ENCODE measurements at regions not wholly inside any gene's neighbourhood (a gene's known extent, or its start where the extent isn't known, plus 50 kb on each side); places are given as distances from the start of the nearest gene placed in this dataset.

DNA sequence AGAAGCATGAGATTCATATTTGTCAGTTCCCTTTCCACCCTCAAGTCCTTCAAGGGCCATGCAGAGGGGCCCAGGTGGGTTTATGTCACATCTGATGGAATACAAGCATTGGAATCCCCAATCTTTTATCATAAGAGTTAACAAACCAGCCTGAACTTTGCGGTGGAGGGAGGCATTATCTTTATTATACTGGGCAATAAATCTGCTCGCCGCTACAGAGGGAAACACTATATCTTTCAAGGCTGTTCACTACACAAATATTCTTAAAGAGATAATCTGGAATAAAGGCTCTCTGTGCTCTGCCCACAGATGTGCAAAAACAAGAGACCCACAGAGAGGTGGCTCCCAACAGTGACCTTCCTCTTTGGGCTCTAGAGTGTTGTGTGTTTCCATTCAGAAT, 153.6 kb upstream of the PLEKHA5 start:
- DNase-seq = no peak

DNA sequence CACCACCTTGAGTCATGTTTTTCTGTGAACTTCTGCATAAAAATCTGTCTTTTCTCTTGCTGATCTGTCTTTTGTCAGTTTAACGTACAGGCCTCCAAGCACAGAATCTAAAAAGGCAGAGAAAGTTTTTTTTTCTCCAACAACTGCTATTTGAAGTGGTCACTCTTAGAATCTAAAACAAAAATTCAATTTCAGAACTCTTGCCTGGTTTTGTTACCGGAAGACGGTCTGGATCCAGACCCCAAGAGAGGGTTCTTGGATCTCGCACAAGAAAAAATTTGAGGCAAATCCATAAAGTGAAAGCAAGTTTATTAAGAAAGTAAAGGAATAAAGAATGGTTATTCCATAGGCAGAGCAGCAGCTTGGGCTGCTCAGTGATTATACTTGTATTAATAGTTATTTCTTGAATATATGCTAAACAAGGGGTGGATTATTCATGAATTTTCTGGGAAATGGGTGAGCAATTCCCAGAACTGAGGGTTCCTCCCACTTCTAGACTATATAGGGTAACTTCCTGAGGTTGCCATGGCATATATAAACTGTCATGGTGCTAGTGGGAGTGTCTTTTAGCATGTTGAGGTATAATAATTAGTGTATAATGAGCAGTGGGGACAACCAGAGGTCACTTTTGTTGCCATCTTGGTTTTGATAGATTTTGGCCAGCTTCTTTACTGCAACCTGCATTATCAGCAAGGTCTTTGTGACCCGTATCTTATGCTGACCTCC, 150.0 kb upstream of the PLEKHA5 start:
- DNase-seq = no peak

DNA sequence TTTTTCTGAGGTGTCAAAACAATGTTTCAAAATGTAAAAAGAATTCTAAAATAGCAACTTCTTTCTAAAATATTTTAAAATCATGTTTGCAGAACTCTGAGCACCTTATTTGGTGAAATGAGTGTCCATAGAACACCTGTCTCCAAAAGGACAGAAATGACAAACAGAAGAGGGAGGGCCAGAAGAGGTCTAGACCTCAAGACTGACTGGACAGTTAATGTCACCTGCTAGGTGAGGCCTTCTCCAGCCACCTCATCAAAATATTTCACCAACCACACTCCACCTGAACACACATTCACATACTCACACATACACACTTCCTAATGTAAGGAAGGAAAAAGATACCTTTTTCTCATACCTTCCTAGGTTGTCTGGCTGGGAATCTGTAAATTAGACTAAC, 147.8 kb upstream of the PLEKHA5 start:
- no peak for DNase-seq

DNA sequence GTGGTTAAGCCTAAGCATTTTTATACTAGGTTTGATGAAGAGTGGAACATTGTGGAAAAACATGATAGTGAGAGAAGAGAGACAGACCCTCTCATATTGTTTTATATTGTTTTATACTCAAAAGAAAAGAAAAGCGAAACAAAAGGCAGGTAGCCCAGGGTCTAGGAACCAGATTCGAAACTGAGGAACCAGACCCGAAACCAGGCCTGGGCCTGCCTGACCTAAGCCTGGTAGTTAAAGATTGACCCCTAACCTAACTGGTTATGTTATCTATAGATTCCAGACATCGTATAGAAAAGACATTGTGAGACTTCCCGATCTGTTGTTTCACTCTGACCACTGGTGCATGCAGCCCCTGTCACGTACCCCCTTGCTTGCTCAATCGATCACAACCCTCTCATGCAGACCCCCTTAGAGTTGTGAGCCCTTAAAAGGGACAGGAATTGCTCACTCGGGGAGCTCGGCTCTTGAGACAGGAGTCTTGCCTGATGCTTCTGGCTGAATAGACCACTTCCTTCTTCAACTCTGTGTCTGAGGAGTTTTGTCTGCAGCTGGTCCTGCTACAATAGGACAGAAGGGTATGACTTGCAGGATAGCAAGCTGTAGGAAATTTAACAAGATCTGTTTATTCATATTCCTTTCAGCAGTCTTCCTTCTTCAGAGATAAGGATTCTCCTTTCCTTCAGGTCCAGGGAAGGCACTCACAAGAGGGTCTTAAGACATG, 147.1 kb upstream of the PLEKHA5 start:
- no peak for DNase-seq

DNA sequence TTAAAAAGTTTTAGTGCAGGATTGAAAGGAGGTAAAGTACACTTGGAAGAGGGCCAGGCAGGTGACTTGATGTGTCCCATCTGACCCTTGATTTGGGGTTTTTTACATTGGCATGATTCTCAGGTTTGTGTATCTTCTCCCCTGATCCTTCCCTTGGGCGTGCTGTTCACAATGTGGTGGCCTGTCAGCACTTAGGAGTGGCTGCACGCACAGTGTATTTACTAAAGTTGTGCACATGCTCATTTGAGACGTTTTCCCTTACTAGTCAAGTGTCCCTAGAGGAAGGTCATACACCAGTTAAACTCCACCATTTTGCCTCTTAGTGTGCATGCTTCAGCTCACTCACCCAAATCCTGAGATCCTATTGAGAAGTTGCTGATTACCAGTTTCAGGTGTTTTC, 145.7 kb upstream of the PLEKHA5 start:
- no peak for DNase-seq

DNA sequence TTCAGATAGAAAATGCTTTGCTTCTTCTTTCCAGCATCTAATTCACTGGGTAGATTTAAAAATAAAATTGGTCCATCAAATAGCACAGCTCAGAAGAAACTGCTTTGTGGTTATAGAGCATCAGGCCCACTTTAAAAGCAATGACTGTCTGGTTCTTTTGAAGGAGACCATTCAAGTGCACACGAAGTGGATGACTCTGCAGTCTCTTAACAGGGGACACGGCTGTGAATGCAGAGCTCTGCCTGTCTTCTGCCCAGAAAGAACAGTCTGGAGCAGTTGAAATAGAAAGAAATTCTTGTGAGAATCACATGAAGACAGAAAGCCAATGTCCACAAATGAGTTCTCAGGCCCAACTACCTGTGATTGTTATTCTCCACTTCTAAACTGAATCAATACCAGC, 138.7 kb upstream of the PLEKHA5 start:
- no peak for DNase-seq

DNA sequence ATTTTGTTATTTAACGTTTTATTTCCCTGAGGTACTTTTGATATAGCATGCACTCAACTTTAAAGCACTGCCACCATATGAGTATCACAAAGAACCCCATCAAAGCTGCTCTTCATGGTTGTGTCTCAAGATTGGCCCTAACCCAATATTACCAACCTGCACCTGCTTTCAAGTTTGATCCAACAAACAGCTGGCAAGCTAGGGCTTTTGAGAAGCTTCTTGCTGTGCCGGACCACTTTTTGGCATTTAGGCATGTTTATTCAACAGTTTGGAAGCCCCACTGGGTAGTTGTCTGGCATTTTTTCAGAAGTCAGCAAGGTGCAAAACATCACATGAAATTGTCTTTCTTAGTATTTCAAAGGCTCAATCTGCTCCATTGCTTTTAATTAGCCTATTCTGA, 137.2 kb upstream of the PLEKHA5 start:
- DNase-seq = peak; percentile 91

DNA sequence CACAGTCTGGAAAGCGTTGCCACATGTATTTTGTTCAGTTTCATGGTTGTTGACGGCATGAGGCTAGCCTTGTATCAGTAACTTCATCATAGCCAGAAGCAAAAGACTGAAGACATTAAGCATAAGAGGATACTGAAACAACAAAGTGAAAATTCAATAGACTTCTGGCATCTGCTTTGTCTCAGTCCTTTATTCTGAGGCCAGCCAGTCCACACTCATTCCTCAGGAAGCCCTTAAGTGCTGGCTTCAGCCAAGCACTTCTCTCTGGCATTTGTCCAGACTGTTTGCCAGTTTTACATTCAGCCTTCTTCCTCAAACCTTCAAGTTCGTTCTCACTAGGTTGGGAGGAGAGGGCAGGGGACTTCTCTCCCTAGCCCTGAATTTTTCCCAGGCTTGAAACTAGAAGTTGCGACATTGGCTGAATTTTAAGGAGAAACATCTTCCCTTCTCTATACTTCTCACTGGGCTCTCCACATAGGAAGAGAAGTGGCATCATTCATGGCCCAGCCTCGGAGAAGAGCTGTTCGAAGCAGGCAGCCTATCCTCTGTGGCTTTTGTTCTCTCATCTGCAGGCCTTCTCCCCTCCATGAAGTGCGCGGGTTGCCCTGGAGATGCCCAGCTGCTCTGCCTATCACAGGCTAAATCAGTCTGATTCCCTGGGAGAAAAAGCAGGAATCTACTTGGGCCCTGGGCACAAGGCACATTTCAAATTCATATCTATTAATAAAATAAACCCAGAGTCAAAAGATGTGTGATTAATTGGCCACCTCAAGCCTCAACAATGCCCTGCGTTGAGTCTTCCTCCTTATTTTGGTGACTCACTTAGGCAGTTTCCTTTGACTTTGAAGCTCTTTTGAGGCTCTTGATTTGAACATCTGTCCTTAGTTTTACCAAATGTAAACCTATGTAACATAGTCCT, 130.9 kb upstream of the PLEKHA5 start:
- DNase-seq = no peak

DNA sequence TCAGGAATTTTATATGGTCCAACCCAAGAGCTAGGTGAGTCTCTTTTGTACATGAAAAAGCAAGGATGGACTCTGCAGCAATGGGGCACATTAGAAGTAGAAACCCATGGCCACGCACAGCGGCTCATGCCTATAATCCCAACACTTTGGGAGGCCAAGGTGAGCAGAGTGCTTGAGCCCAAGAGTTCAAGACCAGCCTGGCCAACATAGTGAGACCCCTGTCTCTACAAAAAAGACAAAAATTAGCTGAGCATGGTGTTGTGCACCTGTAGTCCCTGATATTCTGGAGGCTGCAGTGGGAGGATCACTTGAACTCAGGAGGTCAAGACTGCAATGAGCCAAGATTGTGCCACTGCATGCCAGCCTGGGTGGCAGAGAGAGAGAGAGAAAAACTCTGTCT, 128.7 kb upstream of the PLEKHA5 start:
- no peak for DNase-seq

DNA sequence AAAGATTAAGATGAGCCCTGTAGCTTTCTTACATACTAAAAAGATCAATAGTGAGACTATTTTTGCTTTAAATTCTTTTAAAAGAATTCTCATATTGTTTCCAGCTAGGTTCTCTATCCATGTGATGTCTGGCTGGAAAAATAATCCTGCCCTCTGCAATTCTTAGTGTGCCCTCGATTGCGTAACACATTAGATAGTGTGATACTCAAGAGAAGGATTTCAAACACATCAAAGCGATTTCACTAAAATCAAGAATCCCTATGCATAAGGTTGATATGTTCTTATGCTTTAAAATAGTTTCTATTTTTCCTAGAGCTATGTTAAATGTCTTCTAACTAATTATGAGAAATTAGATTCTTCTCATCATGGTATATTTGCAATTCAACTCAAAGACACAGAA, 127.3 kb upstream of the PLEKHA5 start:
- no peak for DNase-seq

DNA sequence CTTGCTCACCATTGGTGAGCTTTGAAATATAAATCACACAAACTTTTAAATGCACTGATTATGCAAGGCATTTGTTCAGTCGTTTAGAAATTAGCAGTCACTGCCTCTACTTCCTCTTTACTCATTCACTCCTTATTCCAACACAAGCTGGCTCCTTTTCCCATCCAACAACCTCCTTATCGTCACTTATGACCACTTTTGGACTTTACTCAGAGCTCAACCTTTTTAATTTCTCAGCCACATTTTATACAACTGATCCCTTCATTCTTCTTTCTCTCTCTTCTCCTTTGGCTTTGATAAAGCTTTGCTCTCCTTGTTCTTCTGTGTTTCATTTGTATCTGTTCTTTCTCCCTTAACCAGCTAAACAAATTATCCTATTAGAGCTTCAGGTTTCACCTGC, 126.4 kb upstream of the PLEKHA5 start:
- DNase-seq = no peak

DNA sequence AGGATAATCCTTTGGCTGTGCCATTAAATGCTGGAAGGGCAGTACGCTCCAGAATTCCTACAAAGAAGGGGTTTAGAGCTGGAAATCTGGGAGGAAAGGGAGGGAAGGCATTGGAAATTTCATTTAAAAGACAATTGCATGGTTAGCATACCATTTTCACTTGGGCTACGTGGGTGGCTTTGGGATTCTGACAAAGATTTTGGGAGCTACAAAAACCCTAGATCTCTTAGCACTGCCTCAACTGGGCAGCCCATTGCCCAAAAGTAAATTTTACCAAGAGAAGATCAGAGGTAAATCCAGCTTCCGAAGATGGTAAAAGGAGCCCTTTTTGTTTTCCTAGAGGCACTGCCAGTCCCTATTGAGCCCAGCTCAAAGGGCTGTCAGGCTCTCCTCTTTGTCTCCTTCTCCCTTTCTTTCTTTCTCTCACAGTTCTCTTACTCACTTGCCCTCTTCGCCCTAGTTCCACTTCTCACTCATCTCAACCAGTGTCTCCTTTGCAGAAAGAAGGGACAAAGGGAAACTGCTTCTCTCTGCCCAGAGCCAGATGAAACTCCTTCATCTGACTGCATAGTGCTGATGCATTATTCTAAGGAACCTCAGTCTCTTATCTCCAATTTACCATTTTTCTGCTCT, 125.4 kb upstream of the PLEKHA5 start:
- DNase-seq = no peak

DNA sequence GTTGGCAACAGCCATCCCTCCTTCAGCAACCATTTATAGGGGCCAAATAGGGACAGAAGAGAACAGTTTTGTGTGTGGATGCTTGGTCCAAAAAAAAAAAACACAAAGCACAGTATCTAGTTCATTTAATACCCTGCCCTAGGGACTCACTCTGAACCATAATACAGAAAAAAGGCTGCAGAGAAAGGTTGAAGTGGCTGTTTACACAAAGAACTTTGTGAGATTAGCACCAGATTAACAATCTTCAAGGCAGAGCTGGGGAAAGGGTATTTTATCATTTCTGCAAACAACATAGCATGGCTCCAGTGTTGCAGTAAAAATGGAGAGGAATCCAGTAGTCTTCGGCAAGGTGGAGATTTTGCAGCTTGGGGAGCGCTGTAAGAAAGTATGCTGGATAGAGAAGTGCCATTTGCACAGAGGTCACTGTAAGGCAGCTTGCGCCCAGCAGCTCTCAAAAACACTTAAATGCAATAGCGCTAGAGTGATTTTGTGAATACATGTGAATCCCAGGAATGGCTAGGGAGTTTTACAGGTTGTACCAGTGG, 124.2 kb upstream of the PLEKHA5 start:
- no peak for DNase-seq

DNA sequence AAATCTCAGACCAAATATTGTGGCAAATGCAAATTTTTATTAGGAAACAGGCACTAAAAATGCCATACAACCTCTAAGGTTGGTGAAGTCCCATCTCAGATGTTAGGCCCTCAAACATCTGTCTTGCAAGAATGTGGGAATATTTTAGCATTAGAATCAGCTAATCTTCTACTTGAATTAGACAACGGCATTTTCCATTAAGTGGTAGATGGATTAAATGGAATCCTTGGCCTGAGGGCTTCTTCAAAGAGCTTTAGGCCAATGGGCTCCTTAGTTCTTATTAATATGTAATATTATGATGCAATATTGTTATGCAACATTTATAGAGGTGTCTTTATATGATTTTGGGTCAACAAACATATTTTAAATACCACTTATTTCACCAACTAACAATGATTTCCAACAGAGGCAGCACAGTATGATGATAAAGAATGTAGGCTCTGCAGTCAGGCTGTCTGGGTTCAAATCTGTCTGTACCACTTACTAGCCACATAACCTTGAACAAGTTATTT, 122.9 kb upstream of the PLEKHA5 start:
- DNase-seq = no peak

DNA sequence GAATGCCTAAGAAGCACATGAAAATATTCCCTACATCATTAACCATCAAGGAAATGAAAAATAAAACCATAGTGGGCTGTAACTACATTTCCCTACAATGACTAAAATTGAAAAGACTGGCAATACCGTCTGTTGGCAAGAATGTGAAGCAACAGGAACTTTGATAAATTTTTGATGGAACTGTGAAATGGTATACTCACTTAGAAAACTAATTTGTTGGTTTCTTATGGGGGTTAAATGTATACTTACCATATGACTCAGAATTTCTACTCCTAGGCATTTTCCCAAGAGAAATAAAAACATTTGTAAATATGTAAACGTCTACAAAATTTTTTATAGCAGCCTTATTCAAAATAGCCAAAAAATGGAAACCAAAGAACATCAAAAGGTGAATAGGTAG, 121.4 kb upstream of the PLEKHA5 start:
- no peak for DNase-seq

DNA sequence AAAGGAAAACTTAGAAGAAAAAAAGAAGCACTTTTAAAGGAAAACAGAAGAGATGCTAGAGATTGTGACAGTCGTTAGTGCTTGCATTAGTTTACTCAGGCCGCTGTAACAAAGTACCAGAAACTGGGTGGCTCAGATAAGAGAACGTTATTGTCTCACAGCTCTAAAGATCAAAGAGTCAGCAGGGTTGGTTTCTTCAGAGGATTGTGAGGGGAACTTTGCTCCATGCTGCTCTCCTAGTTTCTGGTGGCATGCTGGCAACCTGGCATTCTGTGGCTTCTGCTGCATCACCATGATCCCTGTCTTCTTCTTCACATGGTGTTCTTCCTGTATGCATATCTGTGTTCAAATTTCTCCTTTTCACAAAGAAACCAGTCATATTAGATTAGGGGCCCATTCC, 119.4 kb upstream of the PLEKHA5 start:
- DNase-seq = no peak

DNA sequence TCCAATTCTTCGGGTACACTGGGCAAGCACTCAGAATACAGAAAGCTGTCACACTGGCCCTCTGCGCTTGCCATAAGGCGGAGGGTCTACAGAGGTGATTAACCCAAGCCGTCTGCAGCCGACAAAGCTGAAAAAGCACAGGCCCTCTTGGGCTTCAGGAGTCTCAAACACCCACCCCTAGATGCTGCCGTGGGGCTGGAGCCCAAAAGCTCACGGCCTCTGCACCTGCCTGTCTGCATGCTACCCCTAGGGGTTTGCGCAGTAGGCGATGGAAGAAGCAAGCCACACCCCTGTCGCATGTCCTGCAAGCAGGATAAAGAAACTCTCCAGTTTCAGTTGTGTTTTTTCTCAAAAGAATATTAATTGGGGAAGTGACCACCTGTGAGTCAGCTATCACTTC, 118.8 kb upstream of the PLEKHA5 start:
- DNase-seq = no peak

DNA sequence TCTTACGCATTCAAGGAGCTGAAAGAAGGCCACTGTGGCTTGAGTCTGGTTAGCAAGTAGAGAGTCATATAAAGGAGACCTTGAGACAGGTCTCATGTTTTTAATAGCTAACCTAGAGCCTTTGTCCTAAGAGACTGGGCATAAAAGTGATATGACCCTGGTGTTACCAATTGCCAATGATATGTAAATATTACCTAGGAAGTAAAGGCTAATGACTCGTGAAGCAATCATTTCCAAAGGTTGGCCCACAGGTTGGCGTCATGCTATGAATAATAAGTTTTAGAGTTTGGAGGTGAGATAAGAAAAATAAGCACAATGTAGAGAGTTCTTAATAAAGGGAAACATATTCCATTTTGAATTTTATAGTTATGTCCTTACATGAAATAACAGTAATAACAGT, 116.6 kb upstream of the PLEKHA5 start:
- no peak for DNase-seq

DNA sequence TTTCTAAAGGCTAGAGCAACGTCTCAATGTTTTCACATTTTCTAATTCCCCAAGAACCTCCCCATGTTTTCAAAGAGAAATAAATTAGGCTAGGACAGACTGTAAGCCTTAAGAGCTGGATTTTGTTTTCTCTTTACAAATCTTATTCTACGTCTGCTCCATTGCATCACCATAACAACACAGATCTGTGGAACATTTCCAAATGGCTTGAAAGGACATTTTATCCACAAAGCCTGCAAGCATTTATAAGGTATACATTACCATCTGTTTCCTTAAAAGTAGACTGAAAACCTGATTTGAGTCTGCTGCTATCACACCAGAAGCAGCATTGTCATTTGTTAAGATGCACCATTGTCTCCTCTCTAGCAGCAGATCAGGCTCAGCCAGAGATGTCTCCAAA, 115.3 kb upstream of the PLEKHA5 start:
- no peak for DNase-seq

DNA sequence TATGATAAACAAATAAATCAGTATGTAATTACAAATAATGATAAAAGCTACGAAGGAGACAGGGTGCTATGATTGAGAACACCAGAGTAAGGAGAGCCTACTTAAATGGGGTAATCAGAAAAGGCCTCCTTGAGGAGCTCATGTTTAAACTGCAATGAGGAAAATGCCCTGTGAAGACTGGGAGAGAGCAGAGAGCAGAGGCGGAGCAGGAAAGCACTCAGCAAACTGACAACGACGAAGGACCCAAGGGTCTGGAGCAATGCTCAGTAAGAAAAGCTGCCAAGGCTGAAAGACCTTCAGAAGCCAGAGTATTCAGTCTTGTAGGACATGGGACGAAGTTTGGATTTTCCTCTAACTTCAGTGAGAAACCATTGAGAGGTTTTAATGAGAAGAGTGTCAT, 114.2 kb upstream of the PLEKHA5 start:
- no peak for DNase-seq

DNA sequence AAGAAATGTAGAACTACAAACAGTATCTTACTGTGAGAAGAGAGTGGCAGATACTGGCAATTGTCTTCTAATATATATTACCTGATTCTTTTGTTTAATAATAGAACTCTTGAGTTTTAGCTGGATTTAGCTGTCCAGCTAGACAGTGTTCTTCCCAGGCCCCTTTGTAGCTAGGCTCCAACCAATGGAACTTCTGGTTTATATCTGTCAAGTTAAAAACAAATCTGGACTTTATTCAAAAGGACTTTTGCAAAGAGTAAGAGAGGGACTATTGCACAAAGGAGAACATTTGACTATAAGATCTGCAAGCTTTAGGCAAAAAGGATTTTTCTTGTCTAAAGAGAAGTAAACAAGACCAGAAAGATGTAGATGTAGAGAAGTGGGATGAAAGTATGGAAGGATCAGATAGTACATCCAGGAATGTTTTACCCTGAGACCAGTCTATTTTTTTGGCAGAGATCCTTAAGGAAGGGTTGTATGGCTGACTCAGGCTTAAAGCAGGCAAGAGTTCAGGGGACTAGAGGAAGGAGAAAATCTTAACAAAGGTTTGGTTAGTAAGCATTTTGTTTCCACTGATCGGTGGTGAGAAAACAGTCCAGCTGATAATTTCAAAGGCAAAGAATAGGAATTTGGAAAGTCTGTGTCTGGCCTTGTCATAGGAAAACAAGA, 111.1 kb upstream of the PLEKHA5 start:
- no peak for DNase-seq

DNA sequence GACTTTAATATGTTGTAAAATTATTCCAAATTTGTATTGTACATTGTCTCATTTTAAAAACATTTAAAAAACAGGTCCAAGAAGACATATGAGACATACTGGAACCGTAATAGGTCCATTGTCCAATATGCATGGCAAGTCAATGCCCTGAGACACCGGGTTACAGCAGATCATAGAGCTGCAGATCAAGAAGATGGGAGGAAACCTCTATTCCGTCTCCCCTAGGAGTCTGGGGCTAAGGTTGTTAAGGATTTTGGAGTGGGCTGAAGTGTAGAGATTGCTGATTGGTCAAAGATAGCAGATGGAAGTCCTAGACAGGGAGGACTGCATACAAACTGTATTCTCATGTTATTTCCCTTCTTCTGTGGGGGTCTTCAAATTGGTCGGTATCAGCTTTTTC, 108.3 kb upstream of the PLEKHA5 start:
- no peak for DNase-seq

All from COR-L47 (cell line).